NCI-H187 treated with DMSO at 0.1 percent for 48 hours (cell line): ENCODE measurements at regions not wholly inside any gene's neighbourhood (a gene's known extent, or its start where the extent isn't known, plus 50 kb on each side); places are given as distances from the start of the nearest gene placed in this dataset.
"Not testable (repeated sequence)": the region's sequence is repeated elsewhere in the genome, so short reads cannot be mapped to it uniquely, and the experiment has no call there.

Experiments
- DNase-seq: peaks from one replicate; lab custom pipeline; 2025; lab: John Stamatoyannopoulos, UW

GRCh38 chr5:54884195-54884536 lies 101.2 kb downstream of the ESM1 start:
- no peak for DNase-seq

DNA sequence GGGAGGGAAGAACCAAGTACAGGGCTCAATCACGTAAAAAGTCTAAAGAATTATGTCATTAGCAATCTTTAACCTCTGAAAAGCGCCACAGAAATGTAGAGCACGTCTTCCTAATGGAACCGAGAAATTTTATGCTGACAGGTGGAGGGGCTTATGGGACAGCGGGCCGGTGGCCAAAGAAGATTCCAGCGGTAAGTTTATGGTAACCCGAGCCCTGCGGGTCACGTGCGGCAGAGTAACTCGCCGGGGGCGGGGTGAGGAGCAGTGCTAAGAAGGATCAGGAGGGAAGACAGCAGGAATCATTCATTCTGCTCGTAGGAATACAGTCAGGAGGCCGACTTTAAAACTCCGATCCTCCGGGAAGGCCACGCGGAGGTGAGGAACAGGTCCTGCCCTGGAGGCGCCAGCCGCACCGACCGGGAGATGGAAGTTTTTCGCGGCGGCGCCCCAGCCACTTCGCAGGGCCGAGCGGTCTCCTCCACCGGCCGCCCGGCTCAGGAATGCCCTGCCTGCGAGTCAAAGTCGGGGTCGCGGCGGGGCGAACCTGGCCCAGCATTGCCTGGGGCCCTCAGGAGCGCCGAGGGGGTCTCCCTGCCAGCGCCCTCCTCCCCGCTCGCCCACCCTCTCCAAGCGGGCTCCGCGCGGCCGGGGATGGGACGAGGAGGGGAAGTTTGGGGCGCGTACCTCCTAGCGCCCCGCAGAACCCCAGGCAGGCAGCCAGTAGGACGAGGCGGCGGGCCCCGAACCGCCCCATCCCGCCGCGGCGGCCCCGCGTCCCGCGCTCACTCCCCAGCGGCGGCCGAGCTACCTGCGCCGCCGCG lies 101.8 kb downstream of the ESM1 start:
- no peak for DNase-seq

DNA sequence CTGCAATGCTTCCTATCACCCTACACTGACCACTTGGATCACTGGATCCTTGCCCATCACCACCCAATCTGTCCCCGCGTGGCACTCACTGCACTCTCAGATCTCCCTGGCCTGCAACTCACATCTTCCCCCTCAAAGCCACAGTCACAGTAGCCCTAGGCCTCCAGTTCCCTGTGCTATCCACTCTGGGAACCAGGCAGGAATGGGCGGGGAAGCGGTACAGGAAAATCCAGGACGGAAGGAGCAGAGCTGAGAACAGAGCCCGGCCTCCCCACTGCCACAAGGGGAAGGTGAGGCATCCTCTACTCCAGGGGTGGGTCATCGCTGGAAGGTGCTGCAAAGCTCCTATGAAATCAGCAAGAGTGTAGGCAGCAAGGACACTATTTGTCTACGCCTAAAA lies 102.6 kb downstream of the ESM1 start:
- DNase-seq: no peak

- no peak for DNase-seq
Measured at GRCh38 chr5:54882101-54882500, 103.3 kb downstream of the ESM1 start.

DNA sequence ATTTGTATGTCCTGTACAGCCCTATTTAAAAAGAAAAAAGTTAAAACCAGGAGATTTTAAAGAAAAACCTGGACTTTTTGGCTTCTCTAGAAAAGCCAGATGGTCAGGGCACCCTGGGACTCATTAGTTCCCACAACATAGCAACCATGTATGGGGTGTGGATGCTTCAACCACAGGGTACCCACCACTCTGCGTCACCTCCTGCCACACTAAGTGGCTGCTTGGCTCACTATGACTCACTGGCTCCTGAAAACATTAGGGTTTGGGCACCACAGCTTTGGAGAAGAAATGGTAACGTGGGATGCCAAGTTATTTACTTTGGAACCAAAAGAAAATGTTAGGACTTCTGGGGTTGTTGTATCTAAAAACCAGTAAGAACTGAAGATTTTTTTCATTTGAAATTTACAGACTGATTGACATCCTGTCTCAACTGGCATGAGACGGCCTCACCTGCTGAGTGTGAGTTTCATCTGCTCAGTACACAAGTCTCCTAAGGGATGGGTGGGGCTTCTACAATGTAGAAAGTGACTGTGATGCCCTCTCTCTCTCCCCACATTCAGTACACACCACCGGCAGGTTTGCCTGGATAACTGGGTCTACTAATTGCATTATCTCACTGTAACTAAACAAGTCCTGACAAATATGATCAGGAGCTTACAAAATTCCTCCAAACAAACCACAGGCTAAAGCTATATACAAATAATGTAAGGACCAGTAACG lies 103.9 kb downstream of the ESM1 start:
- no peak for DNase-seq

GRCh38 chr5:54876976-54877375 lies 108.4 kb downstream of the ESM1 start:
- no peak for DNase-seq

DNA sequence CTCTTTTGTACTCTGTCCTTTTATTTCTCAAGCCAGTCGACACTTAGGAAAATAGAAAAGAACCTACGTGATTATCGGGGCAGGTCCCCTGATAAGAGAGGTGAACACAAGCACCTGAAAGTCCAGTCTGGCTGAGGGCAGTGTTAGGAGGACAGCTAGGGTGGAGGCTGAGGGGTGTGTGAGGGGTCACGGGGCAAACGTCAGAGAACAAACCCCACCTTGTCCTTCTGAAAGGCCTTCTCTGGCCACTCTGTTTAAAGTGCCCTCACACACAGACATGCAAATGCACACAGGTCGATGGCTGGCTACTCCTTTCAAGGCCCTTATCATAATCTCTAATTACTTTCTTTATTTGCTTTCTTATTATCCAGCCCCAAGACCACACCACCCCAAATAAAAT lies 108.8 kb downstream of the ESM1 start:
- no peak for DNase-seq

- DNase-seq: no peak
Measured at GRCh38 chr5:54874337-54875021, 110.9 kb downstream of the ESM1 start.

GRCh38 chr5:54873691-54874090 lies 111.7 kb downstream of the ESM1 start:
- DNase-seq: no peak

DNA sequence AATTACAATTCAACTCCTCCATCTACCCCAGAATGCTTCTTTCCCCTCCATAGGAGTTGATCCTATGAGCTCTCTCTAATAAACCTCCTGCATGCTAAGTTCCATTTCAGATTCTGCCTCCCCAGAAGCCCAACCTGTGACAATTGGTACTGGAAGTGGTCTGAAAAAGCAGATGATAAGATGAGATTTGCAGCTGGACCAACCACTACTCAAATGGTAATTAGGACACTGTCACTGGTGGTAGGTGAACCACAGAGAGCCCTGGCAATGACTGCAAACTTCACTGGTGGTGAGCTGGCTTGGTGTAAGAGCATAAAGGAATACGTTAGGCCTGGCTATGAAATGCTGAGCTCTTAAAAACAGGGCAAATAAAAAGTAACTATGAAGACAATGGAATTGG lies 112.6 kb downstream of the ESM1 start:
- DNase-seq: no peak

DNA sequence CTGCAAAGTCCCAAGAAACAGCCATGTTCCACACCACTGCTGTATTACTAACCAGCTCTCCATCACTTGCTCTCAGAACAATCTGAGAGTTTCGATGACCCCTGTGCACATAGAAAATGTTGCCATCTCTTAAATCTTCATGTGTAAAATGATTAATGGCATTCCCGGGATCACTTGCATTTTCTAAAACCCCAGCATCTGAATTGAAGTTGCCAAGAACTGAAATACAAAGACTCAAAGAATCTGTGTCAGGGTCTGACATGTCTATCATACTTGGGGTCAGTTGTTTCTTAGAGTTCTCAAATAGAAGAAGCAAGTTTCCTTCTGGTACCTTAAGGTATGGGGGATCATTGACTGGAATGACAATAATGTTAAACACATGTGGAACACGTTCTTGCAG lies 115.1 kb downstream of the ESM1 start:
- DNase-seq: no peak

GRCh38 chr5:54869691-54870090 lies 115.7 kb downstream of the ESM1 start:
- no peak for DNase-seq

DNA sequence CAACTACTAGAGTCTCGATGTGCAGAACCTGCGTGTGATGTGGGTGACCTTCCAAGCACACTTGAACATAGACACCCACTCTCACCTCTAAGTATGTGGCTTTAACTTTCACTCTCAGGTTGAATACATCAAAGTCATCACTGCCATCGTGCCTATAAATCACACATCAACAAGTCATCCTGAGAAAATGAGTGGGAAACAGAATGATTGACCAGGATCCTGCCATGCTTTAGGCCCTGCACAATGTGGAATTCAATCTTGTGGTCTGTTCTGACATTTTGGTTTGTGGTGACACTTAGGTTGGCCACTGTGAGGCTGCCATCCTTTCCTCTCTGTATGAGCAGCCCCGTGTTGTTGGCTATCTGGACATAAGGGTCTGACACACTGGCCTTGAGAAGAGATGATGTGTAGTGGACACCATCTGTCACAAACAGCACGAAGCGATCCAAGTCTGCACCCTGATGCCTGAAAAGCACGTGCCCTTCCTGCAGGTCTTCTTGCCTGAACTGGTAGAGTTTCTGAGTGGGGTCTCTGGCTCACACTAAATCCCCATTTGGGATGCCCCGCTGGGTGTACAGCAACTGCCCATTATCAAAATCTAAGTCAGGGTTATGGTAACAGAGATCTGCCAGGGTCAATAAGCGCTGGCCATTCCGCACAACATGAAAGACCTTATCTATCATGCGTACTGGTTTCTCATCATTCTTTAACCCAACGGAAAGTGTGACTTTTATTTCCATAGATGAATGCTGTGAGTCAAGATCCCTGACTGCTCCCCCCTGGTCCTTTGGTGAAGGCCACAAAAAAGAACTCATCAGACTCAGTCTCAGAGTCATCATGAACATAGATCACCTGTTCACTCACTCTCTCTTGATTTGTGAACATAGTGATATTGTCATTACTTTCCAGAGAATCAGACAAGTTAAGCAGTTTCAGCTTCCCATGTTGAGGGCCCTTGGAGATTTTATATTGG lies 116.6 kb downstream of the ESM1 start:
- no peak for DNase-seq

GRCh38 chr5:54867310-54867944 lies 118.0 kb downstream of the ESM1 start:
- peak; percentile 15 for DNase-seq

DNA sequence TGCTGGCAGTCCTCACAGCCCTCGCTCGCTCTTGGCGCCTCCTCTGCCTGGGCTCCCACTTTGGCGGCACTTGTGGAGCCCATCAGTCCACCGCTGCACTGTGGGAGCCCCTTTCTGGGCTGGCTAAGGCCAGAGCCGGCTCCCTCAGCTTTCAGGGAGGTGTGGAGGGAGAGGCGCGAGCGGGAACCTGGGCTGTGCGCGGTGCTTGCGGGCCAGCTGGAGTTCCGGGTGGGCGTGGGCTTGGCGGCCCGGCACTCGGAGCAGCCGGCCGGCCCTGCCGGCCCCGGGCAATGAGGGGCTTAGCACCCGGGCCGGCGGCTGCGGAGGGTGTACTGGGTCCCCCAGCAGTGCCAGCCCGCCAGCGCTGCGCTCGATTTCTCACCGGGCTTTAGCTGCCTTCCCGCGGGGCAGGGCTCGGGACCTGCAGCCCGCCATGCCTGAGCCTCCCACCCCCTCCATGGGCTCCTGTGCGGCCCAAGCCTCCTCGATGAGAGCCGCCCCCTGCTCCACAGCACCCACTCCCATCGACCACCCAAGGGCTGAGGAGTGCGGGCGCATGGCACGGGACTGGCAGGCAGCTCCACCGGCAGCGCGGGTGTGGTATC lies 120.4 kb downstream of the ESM1 start:
- DNase-seq: not testable (repeated sequence)

- DNase-seq: no peak
Measured at GRCh38 chr5:54862036-54862435, 123.4 kb downstream of the ESM1 start.

DNA sequence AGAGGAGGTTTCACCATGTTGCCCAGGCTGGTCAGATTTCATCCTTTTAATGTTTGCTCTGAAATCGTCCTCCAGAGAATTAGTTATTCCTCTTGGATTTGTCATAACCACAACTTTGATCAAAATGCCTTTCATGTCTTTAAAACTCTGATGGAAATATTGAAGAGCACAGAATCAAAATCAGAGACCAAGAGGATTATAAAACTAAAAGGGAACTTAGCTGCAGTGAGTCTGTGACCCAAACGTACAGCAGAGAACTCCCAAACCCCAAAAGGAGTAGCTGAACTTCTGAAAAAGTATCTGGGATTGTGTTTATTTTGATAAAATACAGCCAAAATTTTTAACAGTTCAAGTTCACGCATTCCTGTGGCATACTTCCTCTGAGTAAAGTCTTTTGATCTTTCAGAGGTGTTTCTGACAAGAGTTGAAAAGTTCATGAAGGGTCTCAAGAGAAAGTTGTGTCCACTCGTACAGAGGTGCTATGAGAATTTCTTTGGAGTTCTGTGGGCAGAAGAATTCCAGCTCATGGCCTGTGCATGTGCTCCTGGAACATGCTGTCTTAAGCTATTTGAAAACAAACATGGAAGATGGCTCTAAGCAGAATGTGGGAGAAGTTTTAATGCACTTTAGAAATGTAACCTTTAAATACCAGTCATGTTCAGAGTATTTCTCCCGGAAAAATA lies 124.0 kb downstream of the ESM1 start:
- DNase-seq: no peak

GRCh38 chr5:54860321-54860720 lies 125.1 kb downstream of the ESM1 start:
- no peak for DNase-seq

- no peak for DNase-seq
Measured at GRCh38 chr5:54859316-54859715, 126.1 kb downstream of the ESM1 start.

DNA sequence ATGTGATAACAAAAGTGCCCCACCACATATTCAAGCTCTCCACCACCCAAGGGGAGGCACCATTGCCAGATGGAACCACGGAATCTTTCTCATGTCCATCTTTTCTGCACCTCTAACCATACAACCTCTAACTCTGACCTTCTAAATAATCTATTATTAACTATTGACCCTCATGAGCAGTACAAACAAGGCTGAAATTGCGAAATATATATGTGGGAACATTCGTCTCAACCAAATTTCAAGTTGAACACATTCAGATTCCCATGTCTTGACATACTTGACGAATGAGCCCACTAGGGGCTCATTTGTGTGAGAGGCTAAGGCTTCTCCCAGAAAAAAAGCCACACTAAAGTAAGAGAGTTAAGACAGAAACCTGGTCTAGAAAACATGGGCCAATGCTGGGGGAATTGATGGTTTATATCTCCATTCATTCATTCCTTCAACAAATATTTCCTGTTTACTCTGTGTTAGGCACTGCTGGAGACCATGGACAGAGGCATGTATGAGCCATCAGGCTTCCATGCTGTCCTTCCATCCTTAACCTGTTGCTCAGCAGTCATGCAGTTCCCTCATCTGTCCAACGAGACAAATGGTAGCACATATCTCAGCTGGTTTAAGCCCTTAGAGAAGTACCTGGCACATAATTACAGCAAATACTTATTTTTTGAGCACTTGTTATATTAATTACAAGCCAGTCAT lies 130.4 kb downstream of the ESM1 start:
- no peak for DNase-seq
